Tongue (tissue), 1 donor: ENCODE measurements at regions not wholly inside any gene's neighbourhood (a gene's known extent, or its start where the extent isn't known, plus 50 kb on each side); places are given as distances from the start of the nearest gene placed in this dataset.

Experiments used
- DNase-seq: peaks from one replicate; pipeline ENCODE4 v3.0.0-alpha.2; 2015

DNA sequence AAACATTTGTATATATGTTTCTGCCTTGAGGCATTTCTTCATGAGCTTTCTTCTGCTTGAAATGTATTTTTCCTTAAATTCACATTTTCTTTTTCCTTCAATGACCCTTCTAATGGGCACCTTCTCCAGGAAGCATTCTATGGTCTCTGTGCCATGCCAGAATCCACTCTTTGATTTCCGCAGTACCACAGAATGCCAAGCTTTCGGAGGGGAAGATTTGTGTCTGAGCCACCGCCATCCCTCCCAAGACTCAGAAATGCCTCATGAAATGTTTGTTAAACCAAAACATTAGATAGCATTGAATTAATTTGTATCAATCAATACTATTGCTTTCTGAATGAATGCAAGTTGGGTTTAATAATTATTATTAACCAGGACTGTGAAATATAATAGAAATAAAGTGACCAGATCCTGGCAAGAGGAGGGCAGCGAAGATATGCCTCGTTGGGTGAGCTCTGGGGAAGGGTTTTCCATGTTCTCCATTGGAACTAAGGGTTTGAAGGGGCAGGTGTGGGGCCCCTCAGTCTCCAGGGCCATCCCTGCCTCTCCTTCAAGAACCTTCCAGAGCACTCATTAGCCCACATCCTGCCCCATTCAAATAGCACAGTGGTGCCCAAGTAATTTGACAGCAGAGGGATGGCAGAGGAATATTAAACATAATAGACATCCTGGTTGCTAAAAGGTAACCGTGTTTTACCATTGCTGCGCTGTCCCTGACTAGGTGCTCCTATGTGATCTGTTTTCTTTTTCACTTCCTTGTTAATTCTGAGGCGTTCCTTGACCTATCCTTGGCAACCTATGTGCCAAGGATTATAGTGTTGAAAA is 189.6 kb downstream of the MYCN start:
- DNase-seq: no peak

DNA sequence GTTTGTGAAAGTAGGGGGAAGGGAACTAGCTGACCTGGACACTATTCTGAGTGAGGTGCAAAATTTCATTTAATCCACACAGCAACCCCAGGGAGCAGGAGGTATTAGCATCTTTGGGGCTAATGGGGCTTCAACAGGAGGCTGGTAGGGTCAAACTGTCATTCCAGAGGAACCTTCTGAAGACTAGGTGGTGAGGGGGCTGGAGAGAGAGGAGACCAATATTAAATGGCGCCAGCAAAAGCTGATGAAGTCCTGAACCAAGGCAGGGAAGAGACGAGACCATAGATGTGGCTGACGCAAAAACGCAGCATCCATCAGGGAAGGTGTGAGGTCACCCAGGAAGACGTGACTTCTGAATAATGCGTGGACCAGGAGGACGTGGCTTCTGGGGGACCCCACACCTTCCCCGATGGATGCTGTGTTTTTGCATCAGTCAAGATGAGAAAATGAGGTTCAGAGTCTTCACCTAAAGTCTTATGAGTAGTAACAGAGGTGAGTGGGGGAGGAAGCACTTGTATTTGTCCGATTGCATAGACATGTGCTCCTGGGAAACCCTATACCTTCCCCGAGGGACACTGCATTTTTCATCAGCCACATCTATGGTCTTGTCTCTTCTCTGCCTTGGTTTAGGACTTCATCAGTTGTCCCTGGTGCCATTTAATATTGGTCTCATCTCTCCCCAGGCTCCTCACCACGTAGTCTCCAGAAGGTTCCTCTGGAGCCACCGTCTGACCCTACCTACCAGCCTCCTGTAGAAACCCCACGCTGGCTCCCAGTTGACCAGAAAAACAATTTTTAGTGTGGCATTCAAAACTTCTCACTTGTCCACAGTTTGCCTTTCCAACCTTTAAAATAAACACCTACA is 188.6 kb downstream of the MYCN start:
- no peak for DNase-seq

DNA sequence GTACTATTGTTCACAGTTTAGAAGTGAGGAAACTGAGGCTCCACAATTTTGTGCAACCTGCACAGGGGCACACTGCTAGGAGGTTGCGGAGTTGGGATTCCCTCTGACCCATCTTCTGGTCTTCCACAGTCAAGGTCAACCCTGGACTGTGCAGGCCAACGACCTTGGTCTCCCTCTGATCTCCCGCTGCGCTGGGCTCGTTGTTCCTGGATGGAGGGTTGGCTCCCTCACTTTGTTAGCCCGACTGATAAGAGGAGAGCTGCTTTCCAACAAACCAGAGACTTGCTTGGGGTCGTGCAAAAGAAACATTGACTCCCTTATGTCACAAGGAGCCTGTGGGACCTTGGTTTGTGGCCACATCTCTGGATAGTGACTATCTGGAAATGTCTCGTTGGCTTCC is 187.6 kb downstream of the MYCN start:
- DNase-seq: no peak

DNA sequence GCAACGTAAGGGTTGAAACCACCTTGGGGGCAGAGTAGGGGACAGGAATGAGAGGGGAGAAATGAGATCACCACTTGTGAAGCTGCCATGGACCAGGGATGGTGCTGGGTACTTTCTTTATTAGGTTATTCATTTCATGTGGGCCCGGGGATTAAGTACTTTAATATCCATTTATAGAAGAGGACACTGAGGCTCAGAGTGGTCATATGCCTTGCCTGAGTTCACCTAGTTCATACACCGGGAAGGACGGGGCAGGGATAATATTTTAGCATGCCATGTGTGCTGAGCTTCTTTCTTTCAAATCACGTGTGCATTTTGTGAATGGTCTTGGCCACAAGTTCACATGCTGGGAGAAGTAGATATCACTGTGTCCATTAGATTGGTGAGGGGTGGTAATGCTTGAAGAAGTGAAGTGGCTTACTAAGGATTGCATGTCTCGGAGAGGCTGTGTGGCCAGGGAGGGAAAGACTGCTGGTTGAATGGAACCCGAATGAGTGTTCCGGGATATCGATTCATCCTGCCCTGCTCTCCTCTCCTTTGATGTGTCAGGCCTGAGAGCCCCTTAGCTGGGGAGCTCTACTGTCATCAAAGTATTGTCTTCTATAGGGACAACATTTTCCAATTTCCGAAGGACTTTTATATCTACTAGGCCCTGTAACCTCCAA is 187.1 kb downstream of the MYCN start:
- DNase-seq: no peak

DNA sequence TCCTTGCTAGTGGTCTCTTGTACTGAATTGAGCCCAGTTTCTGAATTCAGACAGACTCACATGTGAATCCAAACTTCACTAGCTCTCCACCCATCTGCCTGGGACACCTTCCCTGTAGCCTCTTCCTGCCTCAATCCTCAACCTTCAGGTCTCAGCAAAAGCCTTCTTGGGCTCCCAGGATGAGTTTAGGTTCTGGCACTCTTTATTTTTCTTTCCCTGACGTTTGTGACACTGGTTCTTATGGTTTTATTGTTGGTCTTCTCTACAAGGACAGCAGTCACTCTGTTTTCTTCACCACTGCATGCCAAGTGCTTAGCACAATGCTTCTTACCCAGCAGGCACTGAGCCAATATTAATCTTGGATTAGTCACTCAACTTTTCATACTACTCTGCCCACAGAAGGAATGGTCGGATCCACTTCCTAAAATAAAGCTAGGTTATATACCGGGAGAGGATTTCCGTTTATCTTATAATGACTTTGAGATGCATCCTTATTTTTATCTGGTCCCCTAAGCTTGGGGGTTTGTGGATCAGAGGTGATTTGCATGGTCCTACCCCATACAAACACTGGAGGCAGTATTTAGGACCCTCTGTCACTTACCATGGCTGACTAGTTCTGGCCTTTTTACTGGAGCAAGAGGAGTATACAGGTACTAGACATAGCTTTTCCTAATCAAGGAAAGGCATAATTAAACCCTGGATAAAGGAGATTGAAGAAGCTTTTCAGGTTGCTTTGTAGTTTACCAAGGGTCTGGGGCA is 186.3 kb downstream of the MYCN start:
- DNase-seq: no peak

DNA sequence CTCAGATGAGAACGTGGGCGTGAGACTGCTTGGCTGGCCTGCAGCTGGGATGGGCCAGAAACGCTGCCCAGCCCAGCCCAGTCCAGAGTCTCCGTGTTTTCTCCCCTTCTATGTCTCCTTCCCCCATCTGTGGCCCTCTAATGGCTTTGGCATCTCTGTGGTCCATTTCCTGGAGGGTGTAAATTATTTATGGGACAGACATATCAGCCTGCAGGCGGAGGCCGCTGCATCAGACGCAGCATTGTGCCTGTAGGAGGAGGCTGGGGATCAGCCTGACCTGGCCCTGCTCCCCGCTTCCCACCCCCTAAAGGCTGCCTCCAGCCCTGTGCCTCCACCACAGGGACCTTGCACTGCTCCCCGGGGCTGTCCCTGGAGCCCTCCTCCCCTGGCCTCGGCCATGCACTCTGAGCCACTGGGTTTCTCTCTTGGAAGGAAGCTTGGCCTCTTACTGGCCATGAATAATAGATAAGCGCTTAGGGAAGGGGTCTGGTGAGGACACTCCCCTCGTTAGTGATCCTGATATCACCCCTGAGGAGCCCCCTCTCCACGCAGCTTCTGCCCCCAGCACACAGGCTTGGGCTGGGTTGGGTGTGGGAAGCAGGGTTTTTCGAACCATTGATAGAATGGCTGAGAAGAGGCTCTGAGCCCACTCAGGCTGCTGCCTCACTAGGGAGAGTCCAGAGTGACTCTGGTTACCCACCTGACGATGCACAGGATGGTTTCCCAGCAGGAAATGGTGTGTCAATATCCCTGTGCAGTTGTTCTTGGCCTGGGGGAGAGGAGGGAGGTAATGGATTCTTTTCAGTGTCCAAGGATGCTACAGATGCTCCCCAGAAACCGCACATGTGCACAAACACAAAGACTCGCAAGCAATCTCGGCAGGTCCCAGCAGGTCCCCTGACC is 185.5 kb downstream of the MYCN start:
- DNase-seq: no peak

DNA sequence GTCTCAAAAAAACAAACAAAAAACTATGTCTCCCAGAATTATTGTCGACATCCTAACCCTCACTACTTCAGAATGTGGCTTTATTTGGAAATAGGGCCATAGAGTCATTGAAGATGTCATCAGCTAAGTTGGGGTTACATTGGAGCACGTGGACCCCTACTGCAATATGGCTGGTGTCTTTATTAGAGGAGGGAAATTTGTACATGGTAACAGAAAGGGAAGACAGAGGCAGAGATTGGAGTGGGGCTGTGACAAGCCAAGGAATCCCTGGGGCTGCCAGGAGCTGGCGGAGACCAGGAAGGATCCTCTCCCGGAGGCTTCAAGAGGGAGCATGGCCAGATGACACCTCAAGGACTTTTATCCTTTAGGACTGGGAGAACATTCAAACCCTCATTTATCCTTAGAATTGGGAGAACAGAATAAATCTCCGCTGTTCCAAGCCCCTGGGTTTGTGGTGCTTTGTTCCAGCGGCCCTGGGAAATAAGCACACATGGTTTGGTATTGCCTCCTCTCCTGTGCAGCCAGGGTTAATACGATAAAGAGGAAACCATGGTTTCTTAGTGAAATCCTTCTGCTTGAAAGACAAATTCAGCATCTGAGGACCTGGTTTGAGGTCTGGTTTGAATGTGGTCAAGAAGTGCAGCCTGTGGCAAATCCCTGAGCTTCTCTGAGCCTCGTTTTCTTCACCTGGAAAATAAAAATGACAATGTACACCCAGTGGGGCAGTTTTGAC is 184.7 kb downstream of the MYCN start:
- DNase-seq: no peak

DNA sequence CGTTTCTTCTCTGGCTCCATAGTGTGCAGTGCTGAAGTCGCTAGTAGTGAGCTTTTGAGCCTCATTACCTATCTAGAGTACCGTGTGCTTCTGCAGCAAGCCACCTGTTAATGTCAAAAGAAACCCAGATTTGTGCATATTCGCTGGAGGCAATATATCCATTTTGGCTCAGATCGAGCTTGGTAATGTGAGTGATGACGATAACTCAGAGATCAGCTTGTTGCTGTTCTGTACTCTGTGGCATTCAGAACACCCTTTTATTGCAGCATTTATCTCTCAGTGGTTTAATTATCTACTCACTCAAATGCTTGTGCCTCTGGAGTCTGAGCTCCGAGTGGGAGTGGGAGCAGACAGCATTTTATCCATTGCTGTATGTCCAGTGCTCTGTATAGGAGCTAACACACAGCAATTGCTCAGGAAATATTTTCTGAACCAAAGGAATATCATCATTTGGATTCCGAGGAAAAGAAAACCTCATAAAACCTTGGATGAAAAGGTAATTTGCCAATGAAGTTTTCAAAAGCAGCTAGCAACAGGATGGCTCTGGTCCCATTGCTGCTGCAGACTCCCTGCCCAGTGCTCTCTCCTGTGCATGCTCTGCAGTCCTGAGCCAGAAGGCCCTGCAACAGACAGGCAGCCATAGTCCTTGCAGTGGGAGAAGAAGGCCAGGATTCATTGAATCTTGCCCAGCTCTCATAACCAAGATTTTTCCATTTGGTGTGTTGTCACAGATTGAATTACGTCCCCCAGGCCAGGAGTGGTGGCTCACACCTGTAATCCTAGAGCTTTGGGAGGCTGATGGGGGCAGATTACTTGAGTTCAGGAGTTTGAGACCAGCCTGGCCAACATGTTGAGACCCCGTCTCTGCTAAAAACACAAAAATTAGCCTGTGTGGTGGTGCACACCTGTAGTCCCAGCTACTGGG is 183.8 kb downstream of the MYCN start:
- no peak for DNase-seq

DNA sequence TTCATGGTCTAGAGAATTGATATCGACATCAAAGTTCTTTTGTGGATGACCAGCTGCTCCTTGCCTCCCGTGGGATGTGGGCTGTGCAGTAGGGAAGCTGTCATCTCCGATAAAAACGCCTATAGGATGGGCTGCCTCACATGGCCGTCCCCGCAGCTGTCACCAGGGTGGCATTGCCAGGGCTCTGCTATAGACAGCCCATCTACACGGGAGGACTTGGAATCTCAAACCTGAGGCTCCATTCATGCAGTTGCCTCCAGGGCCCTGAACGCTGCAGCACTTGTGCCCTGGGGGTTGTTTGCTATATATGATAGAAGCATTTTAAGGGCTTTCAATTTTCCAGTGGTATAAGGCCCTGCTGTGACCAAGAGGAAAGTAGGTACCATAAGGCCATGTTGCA is 183.1 kb downstream of the MYCN start:
- peak; percentile 74 for DNase-seq

DNA sequence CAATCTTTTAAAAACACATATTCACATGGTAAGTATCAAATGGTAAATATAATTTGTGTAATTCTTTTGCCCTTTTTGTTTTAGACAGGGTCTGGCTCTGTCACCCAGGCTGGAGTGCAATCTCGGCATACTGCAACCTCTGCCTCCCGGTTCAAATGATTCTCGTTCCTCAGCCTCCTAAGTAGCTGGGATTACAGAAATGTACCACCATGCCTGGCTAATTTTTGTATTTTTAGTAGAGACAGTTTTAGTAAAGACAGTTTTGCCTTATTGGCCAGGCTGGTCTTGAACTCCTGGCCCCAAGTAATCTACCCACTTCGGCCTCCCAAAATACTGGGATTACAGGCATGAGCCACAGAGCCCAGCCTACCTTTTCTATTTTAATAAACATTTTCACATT is 182.2 kb downstream of the MYCN start:
- no peak for DNase-seq

DNA sequence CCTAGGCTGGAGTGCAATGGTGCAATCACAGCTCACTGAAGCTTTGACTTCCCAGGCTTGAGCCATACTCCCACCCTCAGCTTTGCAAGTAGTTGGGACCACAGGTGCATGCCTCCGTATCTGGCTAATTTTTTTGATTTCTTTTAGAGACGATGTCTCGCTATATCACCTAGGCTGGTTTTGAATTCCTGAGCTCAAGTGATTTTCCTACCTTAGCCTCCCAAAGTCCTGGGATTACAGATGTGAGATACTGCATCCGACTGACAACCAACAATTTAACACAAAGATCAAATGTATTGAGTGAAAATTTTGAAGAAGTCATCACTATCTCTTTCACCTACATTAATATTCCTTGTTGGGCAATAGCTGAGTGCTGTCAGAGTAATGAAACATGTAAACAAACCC is 181.6 kb downstream of the MYCN start:
- no peak for DNase-seq

DNA sequence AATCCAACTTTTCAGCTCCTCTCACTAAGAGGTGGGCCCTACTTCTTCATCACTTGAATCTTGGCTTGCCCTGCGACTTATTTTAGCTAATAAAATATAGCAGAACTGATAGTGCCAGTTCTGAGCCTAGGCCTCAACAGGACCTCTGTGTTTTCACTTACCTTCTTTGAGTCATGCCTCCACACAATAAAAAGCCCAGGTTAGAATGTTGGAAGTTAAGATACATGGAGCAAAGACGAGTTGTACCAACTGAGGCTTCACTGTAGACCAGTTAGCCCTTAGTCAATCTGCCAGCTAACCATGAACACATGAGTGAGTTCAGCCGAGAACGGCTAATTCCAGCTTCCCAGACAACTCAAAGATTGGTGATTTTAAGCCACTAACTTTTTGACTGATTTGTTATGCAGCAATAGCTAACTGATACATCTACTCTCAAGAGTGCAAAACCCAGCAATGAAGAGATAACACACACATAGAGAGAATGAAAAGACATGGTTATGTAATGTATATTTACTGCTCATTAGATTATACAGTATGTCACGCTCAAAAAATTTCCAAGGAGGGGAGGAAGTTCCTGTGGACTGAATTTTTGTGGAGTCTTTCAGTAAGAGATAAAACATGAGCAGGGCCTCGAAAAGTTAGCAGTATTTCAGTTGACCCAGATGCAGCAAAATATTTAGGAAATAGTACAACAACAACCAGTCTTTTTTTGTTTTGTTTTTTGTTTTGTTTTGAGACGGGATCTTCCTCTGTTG is 181.1 kb downstream of the MYCN start:
- no peak for DNase-seq

DNA sequence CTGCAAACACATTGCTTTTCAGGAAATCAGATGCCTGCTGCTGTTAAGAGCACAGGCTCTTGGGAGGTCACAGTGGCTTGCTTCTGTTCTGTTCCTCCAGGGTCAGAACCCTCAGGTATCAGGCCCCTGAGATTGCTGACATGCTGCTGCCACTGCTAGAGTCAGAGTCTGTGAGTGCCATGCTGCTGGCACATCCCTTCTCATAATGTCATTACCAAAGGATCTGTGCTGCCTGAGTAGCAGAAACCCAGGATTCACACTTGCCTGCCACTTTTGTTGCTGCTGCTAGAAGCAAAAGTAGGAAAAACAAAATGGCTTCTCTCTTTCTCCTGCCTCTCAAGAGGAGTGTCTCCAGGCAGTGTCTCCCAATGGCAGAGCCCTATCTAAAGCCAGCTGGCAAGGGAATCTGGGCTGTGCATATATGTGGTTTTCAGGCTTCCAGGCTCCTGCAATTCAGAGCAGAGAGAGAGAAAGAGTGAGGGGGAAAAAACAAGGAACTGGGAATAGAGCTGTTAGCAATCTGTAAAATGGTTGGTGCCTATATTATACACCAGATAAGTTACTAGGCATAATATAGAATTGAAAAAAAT is 180.3 kb downstream of the MYCN start:
- DNase-seq: no peak

DNA sequence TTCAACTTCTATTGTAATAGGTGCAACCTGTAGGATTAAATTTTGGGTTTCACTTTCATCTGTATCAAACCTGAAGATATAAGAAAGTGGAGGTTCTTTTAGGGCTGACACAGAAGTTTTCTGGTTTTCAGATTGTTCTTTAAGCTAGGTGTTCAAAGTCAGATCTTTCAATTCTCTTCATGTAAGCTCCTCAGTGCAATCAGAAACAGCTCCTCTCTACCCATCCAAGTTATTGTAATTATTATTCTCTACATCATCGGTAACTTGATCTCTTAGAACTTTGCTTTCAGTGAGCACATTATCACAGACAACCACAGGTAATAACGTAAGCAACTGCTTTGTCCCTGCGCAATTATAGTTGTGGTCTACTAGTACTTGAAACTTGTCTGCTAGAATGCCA is 179.4 kb downstream of the MYCN start:
- DNase-seq: no peak

DNA sequence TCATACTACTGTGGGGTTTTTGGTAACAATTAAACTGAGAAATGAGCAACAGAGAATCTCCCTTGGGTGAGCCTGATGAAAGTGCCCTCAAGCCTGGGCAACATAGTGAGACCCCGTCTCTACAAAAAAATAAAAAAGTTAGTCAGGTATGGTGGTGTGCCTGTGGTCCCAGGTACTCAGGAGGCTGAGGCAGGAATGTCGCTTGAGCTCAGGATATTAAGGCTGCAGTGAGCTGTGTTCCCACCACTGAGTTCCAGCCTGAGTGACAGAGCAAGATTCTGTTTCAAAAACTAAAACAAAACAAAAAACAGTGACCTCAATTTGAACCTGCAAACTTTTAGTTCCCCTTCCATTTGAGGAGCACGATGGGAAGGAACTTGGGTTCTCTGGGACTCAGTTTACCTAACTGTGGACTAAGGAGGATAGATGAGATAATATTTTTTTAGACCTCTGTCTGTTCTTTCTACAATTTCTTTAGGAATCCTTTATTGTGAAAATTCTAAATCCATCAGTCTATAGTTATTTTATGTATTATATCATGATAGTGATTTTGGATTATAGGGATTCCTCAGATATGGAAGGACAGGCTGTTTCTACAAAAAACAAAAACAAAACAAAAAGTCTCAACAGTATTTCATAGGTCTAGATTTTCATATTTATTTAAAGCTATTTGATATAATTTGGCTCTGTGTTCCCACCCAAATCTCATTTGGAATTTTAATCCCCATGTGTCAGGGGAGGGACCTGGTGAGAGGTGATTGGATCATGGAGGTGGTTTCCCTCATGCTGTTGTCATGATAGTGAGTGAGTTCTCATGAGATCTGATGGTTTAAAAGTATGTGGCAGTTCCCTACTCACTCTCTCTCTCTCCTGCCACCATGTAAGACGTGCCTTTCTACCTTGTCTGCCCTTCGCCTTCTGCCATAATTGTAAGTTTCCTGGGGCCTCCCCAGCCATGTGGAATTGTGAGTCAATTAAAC is 178.6 kb downstream of the MYCN start:
- no peak for DNase-seq

DNA sequence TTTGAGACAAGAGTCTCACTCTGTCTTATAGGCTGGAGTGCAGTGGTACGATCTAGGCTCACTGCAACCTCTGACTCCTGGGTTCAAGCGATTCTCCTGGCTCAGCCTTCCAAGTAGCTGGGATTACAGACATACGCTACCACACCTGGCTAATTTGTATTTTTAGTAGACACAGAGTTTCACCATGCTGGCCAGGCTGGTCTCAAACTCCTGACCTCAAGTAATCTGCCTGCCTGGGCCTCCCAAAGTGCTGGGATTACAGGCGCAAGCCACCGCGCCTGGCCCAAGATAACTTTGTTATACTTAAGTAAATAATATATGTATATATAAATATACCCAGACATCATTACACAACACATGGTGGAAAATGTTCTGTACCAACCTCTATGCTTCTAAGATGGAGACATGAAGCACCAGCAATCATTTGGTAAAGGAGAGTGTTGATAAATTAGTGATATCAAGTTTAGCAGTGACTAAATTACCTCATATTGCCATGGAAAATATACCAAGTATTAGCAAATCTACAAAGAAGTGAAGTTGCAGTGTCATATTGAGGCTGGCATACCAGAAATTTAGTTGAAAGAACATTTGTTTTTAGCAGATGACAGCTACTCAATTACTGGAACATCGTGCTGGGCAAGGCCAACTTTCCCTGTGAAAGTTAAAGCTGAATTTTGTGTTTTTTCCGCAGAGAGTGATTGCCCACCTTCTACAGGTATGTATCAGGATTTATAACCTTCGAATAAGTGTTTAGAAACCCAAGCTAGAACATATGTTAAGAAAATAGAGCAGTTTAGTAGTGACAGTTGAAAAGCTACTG is 177.7 kb downstream of the MYCN start:
- no peak for DNase-seq
